22Rv1 (cell line): ENCODE measurements at regions not wholly inside any gene's neighbourhood (a gene's known extent, or its start where the extent isn't known, plus 50 kb on each side); places are given as distances from the start of the nearest gene placed in this dataset.

Source experiments
- CTCF ChIP-seq: fragments of 450-650 bp; IDR thresholded peaks from 2 replicates; pipeline ENCODE4 v1.5.1; 2017; ENCODE audit warnings: mild to moderate bottlenecking
- ZFX ChIP-seq: fragments of 450-650 bp; IDR thresholded peaks from 2 replicates; pipeline ENCODE4 v1.6.1; 2017; ENCODE audit warnings: antibody characterized with exemption, borderline replicate concordance

- TF ChIP-seq CTCF = no peak
- TF ChIP-seq ZFX = no peak
These were observed 191.0 kb upstream of the LINGO1 start for GRCh38 chr15:77823736-77824135.
